C4-2B (cell line): ENCODE measurements at regions not wholly inside any gene's neighbourhood (a gene's known extent, or its start where the extent isn't known, plus 50 kb on each side); places are given as distances from the start of the nearest gene placed in this dataset.
"Not testable (repeated sequence)": the region's sequence is repeated elsewhere in the genome, so short reads cannot be mapped to it uniquely, and the experiment has no call there.

ENCODE experiments used
- H3K27ac ChIP-seq: fragments of 450-650 bp; 2 replicates; pipeline ENCODE4 v1.5.1; 2017
- CTCF ChIP-seq: fragments of 450-650 bp; conservative IDR thresholded peaks from 2 replicates; pipeline ENCODE4 v1.5.1; 2017; ENCODE audit warnings: mild to moderate bottlenecking
- ZFX ChIP-seq: fragments of 450-650 bp; IDR thresholded peaks from 2 replicates; pipeline ENCODE4 v1.6.1; 2017

GRCh38 chr2:58709274-58709673, 468.1 kb upstream of the FANCL start:
- TF ChIP-seq CTCF, result no peak
- TF ChIP-seq ZFX, result no peak
- H3K27ac ChIP-seq, result no peak overlapping the region

GRCh38 chr2:58708565-58708964, 467.4 kb upstream of the FANCL start:
- no peak overlapping the region for H3K27ac ChIP-seq

GRCh38 chr2:58702302-58702885, 461.3 kb upstream of the FANCL start:
- TF ChIP-seq ZFX (no peak), CTCF (no peak)
- no peak overlapping the region for H3K27ac ChIP-seq

More at GRCh38 chr2:58708565-58708964, 467.4 kb upstream of the FANCL start:
- TF ChIP-seq CTCF (no peak), ZFX (no peak)

- no peak overlapping the region for H3K27ac ChIP-seq
- TF ChIP-seq ZFX (no peak), CTCF (no peak)
These were observed 460.7 kb upstream of the FANCL start for GRCh38 chr2:58701688-58702301.

- TF ChIP-seq ZFX, result no peak
- TF ChIP-seq CTCF, result no peak
- H3K27ac ChIP-seq, result no peak overlapping the region
These were observed 459.5 kb upstream of the FANCL start for GRCh38 chr2:58700591-58700990.

- no peak overlapping the region for H3K27ac ChIP-seq
- TF ChIP-seq ZFX (no peak), CTCF (no peak)
These were observed 458.3 kb upstream of the FANCL start for GRCh38 chr2:58699411-58699810.

- TF ChIP-seq CTCF (no peak), ZFX (no peak)
- H3K27ac ChIP-seq, result no peak overlapping the region
These were observed 457.5 kb upstream of the FANCL start for GRCh38 chr2:58698620-58699019.

- H3K27ac ChIP-seq, result not testable (repeated sequence)
These were observed 453.0 kb upstream of the FANCL start for GRCh38 chr2:58694114-58694513.

GRCh38 chr2:58691041-58691440, 449.9 kb upstream of the FANCL start:
- not testable (repeated sequence) for H3K27ac ChIP-seq
